ENCODE measurements at regions not wholly inside any gene's neighbourhood (a gene's known extent, or its start where the extent isn't known, plus 50 kb on each side); places are given as distances from the start of the nearest gene placed in this dataset.
A peak's percentile ranks its signal among the peaks of the same experiment; 100 is the strongest.

DNA sequence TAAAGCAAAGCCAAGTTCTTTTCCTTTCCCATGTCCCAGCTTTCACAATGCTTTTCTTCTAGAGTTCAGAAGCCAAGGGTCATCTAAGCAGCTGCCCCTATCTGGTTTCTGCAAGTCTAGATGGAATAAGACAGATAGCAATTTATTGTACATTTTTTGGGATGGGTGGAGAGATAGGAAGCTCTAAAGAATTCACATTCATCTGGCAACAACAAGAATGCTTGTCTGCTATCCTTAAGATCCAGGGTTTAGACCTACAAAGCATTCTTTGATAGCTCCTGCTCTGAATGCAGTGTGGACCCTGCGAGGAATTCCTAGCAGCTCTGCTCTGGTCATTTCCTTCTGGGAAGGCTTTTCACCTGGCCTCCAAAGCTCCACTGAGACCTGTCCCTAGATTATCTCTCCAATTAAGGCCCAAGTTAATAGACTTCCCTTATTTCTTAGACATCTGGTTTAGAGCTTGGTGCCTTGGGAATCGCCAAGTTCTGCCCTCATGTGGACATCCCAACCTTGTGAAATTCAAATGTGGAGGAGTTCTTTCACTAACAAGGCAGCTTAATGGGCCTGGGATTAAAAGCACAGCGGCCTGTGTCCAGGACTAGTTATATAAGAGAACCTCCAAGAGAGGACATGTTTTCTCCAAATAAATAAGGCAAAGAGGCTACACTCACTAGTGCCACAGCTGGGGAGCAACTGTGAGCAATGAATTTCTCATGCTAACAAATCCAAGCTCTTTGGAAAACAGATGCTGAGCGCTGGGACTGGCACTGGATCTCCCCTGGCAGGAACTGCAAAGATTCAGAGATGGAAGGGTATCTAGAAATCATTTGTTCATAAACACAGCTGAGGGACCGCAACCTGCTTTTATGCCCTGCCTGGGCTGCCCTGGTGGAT lies 384.5 kb upstream of the DDHD1 start:
- no peak overlapping the region for H4K5ac ChIP-seq (ENCODE audit: low read length)
- H3K4ac ChIP-seq (ENCODE audit: low read depth, low read length), result no peak overlapping the region
- no peak overlapping the region for H3K4me2 ChIP-seq (ENCODE audit: low read length)
- no peak overlapping the region for H2AK5ac ChIP-seq (ENCODE audit: low read length)
- H3K4me1 ChIP-seq (ENCODE audit: control insufficient read depth, low read depth, low read length), result no peaks in the 10 kb centered on the region
- no CpG with 5 or more reads among the region's 5 CpGs for WGBS (ENCODE audit: extremely low coverage, insufficient coverage, low lambda C conversion rate)
- no peak overlapping the region for H2BK5ac ChIP-seq (ENCODE audit: low read length)
- H3K56ac ChIP-seq (ENCODE audit: low read length), result no peak overlapping the region
- H3K27ac ChIP-seq (ENCODE audit: low read depth, low read length), result no peak overlapping the region
- H3K9ac ChIP-seq (ENCODE audit: low read length), result no peak overlapping the region
- H4K8ac ChIP-seq (ENCODE audit: low read depth, low read length), result no peak overlapping the region
- H3K23ac ChIP-seq (ENCODE audit: low read length), result no peak overlapping the region
- H2BK15ac ChIP-seq (replicated peaks; ENCODE audit: low read depth), result no peak overlapping the region
- peak; percentile 30 for DNase-seq
- H3K27me3 ChIP-seq (ENCODE audit: insufficient read depth, low read length, poor library complexity), result no peaks in the 10 kb centered on the region
- no peaks in the 10 kb centered on the region for H3K79me2 ChIP-seq (ENCODE audit: control insufficient read depth, insufficient read depth, low read length)
- H3K36me3 ChIP-seq (ENCODE audit: control insufficient read depth, insufficient read depth, low read length), result no peaks in the 10 kb centered on the region
- no peak overlapping the region for H3K18ac ChIP-seq (ENCODE audit: low read length)
- H3K79me1 ChIP-seq (ENCODE audit: low read length), result no peaks in the 10 kb centered on the region
- no peak overlapping the region for H3K4me3 ChIP-seq (ENCODE audit: low read length)
- H2BK120ac ChIP-seq (ENCODE audit: low read depth, low read length), result no peak overlapping the region

DNA sequence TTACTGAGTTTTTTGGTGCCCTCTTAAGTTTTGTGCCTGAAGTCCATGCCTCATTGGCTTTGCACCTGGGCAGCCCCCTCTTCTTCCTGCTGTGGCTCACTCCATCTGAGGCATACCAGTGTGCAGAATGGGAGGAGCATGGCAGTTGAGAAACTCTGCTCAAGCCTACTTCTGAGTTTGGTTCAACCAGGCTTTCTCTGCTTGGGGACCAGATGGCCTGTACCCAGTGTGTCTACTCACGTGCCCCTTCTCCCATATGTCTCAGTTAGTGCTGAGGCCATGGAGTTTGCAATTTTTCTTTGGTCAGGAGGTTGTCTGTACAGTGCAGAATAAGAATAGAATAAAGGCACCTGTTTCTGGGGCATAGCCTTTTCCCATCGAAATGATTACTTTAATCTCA lies 383.3 kb upstream of the DDHD1 start:
- no peak overlapping the region for H4K8ac ChIP-seq (ENCODE audit: low read depth, low read length)
- H3K79me1 ChIP-seq (ENCODE audit: low read length), result no peaks in the 10 kb centered on the region
- H3K4me1 ChIP-seq (ENCODE audit: control insufficient read depth, low read depth, low read length), result no peaks in the 10 kb centered on the region
- no peak overlapping the region for H3K9ac ChIP-seq (ENCODE audit: low read length)
- no peak overlapping the region for H3K18ac ChIP-seq (ENCODE audit: low read length)
- no peak overlapping the region for H2BK5ac ChIP-seq (ENCODE audit: low read length)
- no peak for DNase-seq
- no peak overlapping the region for H3K4me2 ChIP-seq (ENCODE audit: low read length)
- no peak overlapping the region for H2BK120ac ChIP-seq (ENCODE audit: low read depth, low read length)
- no peak overlapping the region for H3K4me3 ChIP-seq (ENCODE audit: low read length)
- H2AK5ac ChIP-seq (ENCODE audit: low read length), result no peak overlapping the region
- no peak overlapping the region for H3K4ac ChIP-seq (ENCODE audit: low read depth, low read length)
- H3K79me2 ChIP-seq (ENCODE audit: control insufficient read depth, insufficient read depth, low read length), result no peaks in the 10 kb centered on the region
- no peaks in the 10 kb centered on the region for H3K27me3 ChIP-seq (ENCODE audit: insufficient read depth, low read length, poor library complexity)
- no CpG with 5 or more reads among the region's 2 CpGs for WGBS (ENCODE audit: extremely low coverage, insufficient coverage, low lambda C conversion rate)
- no peak overlapping the region for H3K56ac ChIP-seq (ENCODE audit: low read length)
- no peak overlapping the region for H3K27ac ChIP-seq (ENCODE audit: low read depth, low read length)
- H4K5ac ChIP-seq (ENCODE audit: low read length), result no peak overlapping the region
- no peak overlapping the region for H2BK15ac ChIP-seq (replicated peaks; ENCODE audit: low read depth)
- H3K36me3 ChIP-seq (ENCODE audit: control insufficient read depth, insufficient read depth, low read length), result no peaks in the 10 kb centered on the region
- H3K23ac ChIP-seq (ENCODE audit: low read length), result no peak overlapping the region

- H3K79me1 ChIP-seq (ENCODE audit: low read length), result no peaks in the 10 kb centered on the region
- H3K27ac ChIP-seq (ENCODE audit: low read depth, low read length), result no peak overlapping the region
- no peak overlapping the region for H4K8ac ChIP-seq (ENCODE audit: low read depth, low read length)
- H3K36me3 ChIP-seq (ENCODE audit: control insufficient read depth, insufficient read depth, low read length), result no peaks in the 10 kb centered on the region
- H3K79me2 ChIP-seq (ENCODE audit: control insufficient read depth, insufficient read depth, low read length), result no peaks in the 10 kb centered on the region
- H4K5ac ChIP-seq (ENCODE audit: low read length), result no peak overlapping the region
- H3K18ac ChIP-seq (ENCODE audit: low read length), result no peak overlapping the region
- H3K9ac ChIP-seq (ENCODE audit: low read length), result no peak overlapping the region
- no peak overlapping the region for H3K4me2 ChIP-seq (ENCODE audit: low read length)
- no peaks in the 10 kb centered on the region for H3K4me1 ChIP-seq (ENCODE audit: control insufficient read depth, low read depth, low read length)
- no peak for DNase-seq
- H3K27me3 ChIP-seq (ENCODE audit: insufficient read depth, low read length, poor library complexity), result no peaks in the 10 kb centered on the region
- H2BK120ac ChIP-seq (ENCODE audit: low read depth, low read length), result no peak overlapping the region
- H2BK15ac ChIP-seq (replicated peaks; ENCODE audit: low read depth), result no peak overlapping the region
- no peak overlapping the region for H3K4me3 ChIP-seq (ENCODE audit: low read length)
- H3K56ac ChIP-seq (ENCODE audit: low read length), result no peak overlapping the region
- H2BK5ac ChIP-seq (ENCODE audit: low read length), result no peak overlapping the region
- no CpG with 5 or more reads among the region's 6 CpGs for WGBS (ENCODE audit: extremely low coverage, insufficient coverage, low lambda C conversion rate)
- no peak overlapping the region for H3K4ac ChIP-seq (ENCODE audit: low read depth, low read length)
- H2AK5ac ChIP-seq (ENCODE audit: low read length), result no peak overlapping the region
- H3K23ac ChIP-seq (ENCODE audit: low read length), result no peak overlapping the region
Observed at GRCh38 chr14:53534841-53535240, 381.7 kb upstream of the DDHD1 start.

DNA sequence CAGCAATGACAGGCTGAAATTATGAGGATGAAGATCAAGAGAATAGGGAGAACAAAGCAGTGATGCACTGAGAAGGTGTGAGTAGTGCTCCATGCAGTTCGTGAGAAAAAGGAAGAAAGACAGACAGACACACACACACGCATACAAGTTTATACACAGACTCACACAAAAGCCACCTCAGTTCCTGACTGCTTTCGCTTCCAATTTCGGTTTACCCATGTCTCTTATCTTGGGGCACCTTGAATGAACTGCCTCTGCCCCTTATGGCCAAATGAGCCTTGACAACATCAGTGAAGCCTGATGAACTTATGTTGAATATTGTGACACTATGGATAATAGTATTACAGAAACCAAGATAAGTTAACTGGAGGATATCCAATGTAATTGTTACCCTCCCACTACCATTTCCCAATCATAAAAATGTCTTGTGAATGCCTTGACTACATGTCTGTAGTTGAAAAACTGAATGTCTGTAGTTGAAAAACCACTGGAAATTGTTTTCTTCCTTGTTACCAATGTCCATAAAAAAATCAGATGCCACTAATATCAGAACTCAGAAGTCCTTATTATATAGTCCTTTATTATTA lies 380.4 kb upstream of the DDHD1 start:
- no peaks in the 10 kb centered on the region for H3K4me1 ChIP-seq (ENCODE audit: control insufficient read depth, low read depth, low read length)
- whole genome bisulfite sequencing (ENCODE audit: extremely low coverage, insufficient coverage, low lambda C conversion rate), result no CpG with 5 or more reads among the region's 4 CpGs

GRCh38 chr14:53532853-53533252 lies 379.7 kb upstream of the DDHD1 start:
- no CpG with 5 or more reads among the region's 6 CpGs for WGBS (ENCODE audit: extremely low coverage, insufficient coverage, low lambda C conversion rate)
- Histone ChIP-seq H3K4me3 (ENCODE audit: low read length) (no peak overlapping the region), H3K27me3 (ENCODE audit: insufficient read depth, low read length, poor library complexity) (no peaks in the 10 kb centered on the region), H2BK120ac (ENCODE audit: low read depth, low read length) (no peak overlapping the region), H3K4me2 (ENCODE audit: low read length) (no peak overlapping the region), H2BK5ac (ENCODE audit: low read length) (no peak overlapping the region), H3K4ac (ENCODE audit: low read depth, low read length) (no peak overlapping the region), H3K79me1 (ENCODE audit: low read length) (no peaks in the 10 kb centered on the region), H4K5ac (ENCODE audit: low read length) (no peak overlapping the region), H3K27ac (ENCODE audit: low read depth, low read length) (no peak overlapping the region), H3K56ac (ENCODE audit: low read length) (no peak overlapping the region), H3K4me1 (ENCODE audit: control insufficient read depth, low read depth, low read length) (no peaks in the 10 kb centered on the region), H2BK15ac (replicated peaks; ENCODE audit: low read depth) (no peak overlapping the region), H2AK5ac (ENCODE audit: low read length) (no peak overlapping the region), H3K18ac (ENCODE audit: low read length) (no peak overlapping the region), H3K23ac (ENCODE audit: low read length) (no peak overlapping the region), H3K79me2 (ENCODE audit: control insufficient read depth, insufficient read depth, low read length) (no peaks in the 10 kb centered on the region), H4K8ac (ENCODE audit: low read depth, low read length) (no peak overlapping the region), H3K9ac (ENCODE audit: low read length) (no peak overlapping the region), H3K36me3 (ENCODE audit: control insufficient read depth, insufficient read depth, low read length) (no peaks in the 10 kb centered on the region)
- DNase-seq, result no peak

More for the DNA sequence above, 380.4 kb upstream of the DDHD1 start:
- H3K56ac ChIP-seq (ENCODE audit: low read length), result no peak overlapping the region
- H3K27me3 ChIP-seq (ENCODE audit: insufficient read depth, low read length, poor library complexity), result no peaks in the 10 kb centered on the region
- H3K23ac ChIP-seq (ENCODE audit: low read length), result no peak overlapping the region
- no peak overlapping the region for H3K18ac ChIP-seq (ENCODE audit: low read length)
- H4K8ac ChIP-seq (ENCODE audit: low read depth, low read length), result no peak overlapping the region
- H3K27ac ChIP-seq (ENCODE audit: low read depth, low read length), result no peak overlapping the region
- H3K4ac ChIP-seq (ENCODE audit: low read depth, low read length), result no peak overlapping the region
- H3K79me1 ChIP-seq (ENCODE audit: low read length), result no peaks in the 10 kb centered on the region
- H2BK120ac ChIP-seq (ENCODE audit: low read depth, low read length), result no peak overlapping the region
- H3K4me2 ChIP-seq (ENCODE audit: low read length), result no peak overlapping the region
- no peaks in the 10 kb centered on the region for H3K79me2 ChIP-seq (ENCODE audit: control insufficient read depth, insufficient read depth, low read length)
- H4K5ac ChIP-seq (ENCODE audit: low read length), result no peak overlapping the region
- no peak for DNase-seq
- H3K9ac ChIP-seq (ENCODE audit: low read length), result no peak overlapping the region
- no peak overlapping the region for H2BK5ac ChIP-seq (ENCODE audit: low read length)
- H2AK5ac ChIP-seq (ENCODE audit: low read length), result no peak overlapping the region
- H2BK15ac ChIP-seq (replicated peaks; ENCODE audit: low read depth), result no peak overlapping the region
- H3K36me3 ChIP-seq (ENCODE audit: control insufficient read depth, insufficient read depth, low read length), result no peaks in the 10 kb centered on the region
- H3K4me3 ChIP-seq (ENCODE audit: low read length), result no peak overlapping the region
